Esophagus squamous epithelium (tissue), 5 donors: ENCODE measurements at regions not wholly inside any gene's neighbourhood (a gene's known extent, or its start where the extent isn't known, plus 50 kb on each side); places are given as distances from the start of the nearest gene placed in this dataset.

Experiments
- DNase-seq: peaks from one replicate; lab custom pipeline; 2025; lab: John Stamatoyannopoulos, UW
- H3K27ac ChIP-seq, 4 donors: fragments of 200-600 bp; sonication (generic); one replicate each; pipeline ENCODE4 v1.5.1; 2016 to 2019; ENCODE audit warnings: mild to moderate bottlenecking in 1 of 4
- H3K27me3 ChIP-seq, 4 donors: fragments of 200-600 bp; sonication (generic); 1 replicate in 3 of 4; 2 replicates in 1 of 4; pipeline versions ENCODE4 v1.5.1 to v1.6.0; 2017 to 2021; ENCODE audit warnings: antibody characterized with exemption in 1 of 4
- H3K36me3 ChIP-seq, 3 donors: fragments of 200-600 bp; sonication (generic); one replicate each; pipeline ENCODE4 v1.5.1; 2016 to 2019
- H3K4me1 ChIP-seq, 3 donors: fragments of 200-600 bp; sonication (generic); one replicate each; pipeline ENCODE4 v1.5.1; 2017 to 2019
- H3K4me3 ChIP-seq, 4 donors: fragments of 200-600 bp; sonication (generic); 1 replicate in 3 of 4; 2 replicates in 1 of 4; pipeline ENCODE4 v1.5.1; 2016 to 2019; ENCODE audit warnings: mild to moderate bottlenecking in 2 of 4, moderate library complexity in 1 of 4
- H3K9me3 ChIP-seq, 3 donors: fragments of 200-600 bp; sonication (generic); one replicate each; pipeline ENCODE4 v1.5.1; 2016 to 2019
- CTCF ChIP-seq, 6 experiments: fragments of 450-650 bp in 4 of 6; fragments of 200-600 bp in 2 of 6; sonication (generic) in 2 of 6; IDR thresholded peaks; one replicate each; pipeline ENCODE4 v1.5.1; 2016 to 2019; ENCODE audit warnings: antibody characterized with exemption in 6 of 6, mild to moderate bottlenecking in 4 of 6, moderate library complexity in 4 of 6
- POLR2A ChIP-seq, 4 donors: fragments of 450-650 bp; IDR thresholded peaks; one replicate each; pipeline ENCODE4 v1.6.1; 2017; ENCODE audit warnings: antibody characterized with exemption in 4 of 4, mild to moderate bottlenecking in 4 of 4, moderate library complexity in 3 of 4
- WGBS, 2 donors: methylation state at CpG; one replicate each; pipeline ENCODE4 v1.1.5; 2018; 5-methylcytosine and 5-hydroxymethylcytosine counted together
- intact Hi-C: fragments of 100-400 bp; cut with DNase I; formaldehyde crosslinking; loops from one replicate; pipeline ENCODE4 v1.15.0; 2022
- donor health status: DM: yes; HTN: yes; CAD: no.

GRCh38 chr7:10793995-10794775 is 179.5 kb upstream of the PHF14 start:
- Histone ChIP-seq H3K4me3 (no peak overlapping the region), H3K4me1 (no peaks in the 10 kb centered on the region)
- 72 to 80% methylated on average over 6 of the region's 6 CpGs for WGBS, 2 donors

GRCh38 chr7:10797157-10797556 is 176.5 kb upstream of the PHF14 start:
- TF ChIP-seq CTCF (IDR thresholded peaks at IDR 0.05) (no peak), POLR2A (IDR thresholded peaks at IDR 0.05) (no peak)
- intact Hi-C loops: no loop called here
- Histone ChIP-seq H3K27me3 (no peaks in the 10 kb centered on the region), H3K4me1 (no peaks in the 10 kb centered on the region), H3K9me3 (no peaks in the 10 kb centered on the region), H3K4me3 (no peak overlapping the region), H3K36me3 (no peaks in the 10 kb centered on the region), H3K27ac (no peak overlapping the region)
- no peak for DNase-seq
- 77 to 91% methylated on average over 1 of the region's 1 CpG for WGBS, 2 donors

More at GRCh38 chr7:10793995-10794775, 179.5 kb upstream of the PHF14 start:
- intact Hi-C loops: no loop called here
- Histone ChIP-seq H3K36me3 (no peaks in the 10 kb centered on the region), H3K27ac (no peak overlapping the region), H3K9me3 (no peaks in the 10 kb centered on the region), H3K27me3 (no peaks in the 10 kb centered on the region)
- no peak for DNase-seq
- TF ChIP-seq CTCF (IDR thresholded peaks at IDR 0.05): no peak
- TF ChIP-seq POLR2A (IDR thresholded peaks at IDR 0.05): no peak

- Histone ChIP-seq H3K36me3 (no peaks in the 10 kb centered on the region), H3K27me3 (no peaks in the 10 kb centered on the region), H3K4me1 (no peaks in the 10 kb centered on the region), H3K4me3 (no peak overlapping the region), H3K9me3 (no peaks in the 10 kb centered on the region), H3K27ac (no peak overlapping the region)
- intact Hi-C loops: no loop called here
- DNase-seq: no peak
- no peak for TF ChIP-seq CTCF (IDR thresholded peaks at IDR 0.05)
- 74 to 88% methylated on average over 6 of the region's 6 CpGs for WGBS, 2 donors
These were observed 175.6 kb upstream of the PHF14 start for GRCh38 chr7:10798044-10798443.

GRCh38 chr7:10799475-10799874 is 174.2 kb upstream of the PHF14 start:
- H3K4me1 ChIP-seq: no peaks in the 10 kb centered on the region
- WGBS, 2 donors: 87 to 89% methylated on average over 5 of the region's 5 CpGs
- no peaks in the 10 kb centered on the region for H3K36me3 ChIP-seq

More at GRCh38 chr7:10799475-10799874, 174.2 kb upstream of the PHF14 start:
- TF ChIP-seq CTCF (IDR thresholded peaks at IDR 0.05) (no peak), POLR2A (IDR thresholded peaks at IDR 0.05) (no peak)
- Histone ChIP-seq H3K9me3 (no peaks in the 10 kb centered on the region), H3K27ac (no peak overlapping the region), H3K27me3 (no peaks in the 10 kb centered on the region), H3K4me3 (no peak overlapping the region)
- no peak for DNase-seq
- intact Hi-C loops: no loop called here
